HEK293 (cell line): ENCODE measurements at regions not wholly inside any gene's neighbourhood (a gene's known extent, or its start where the extent isn't known, plus 50 kb on each side); places are given as distances from the start of the nearest gene placed in this dataset.

Experiments
- CTCF ChIA-PET: fragments of 350-600 bp; formaldehyde crosslinking; extraction: SDS; loops from one replicate; lab custom pipeline; 2021; ENCODE audit warnings: antibody characterized with exemption; lab: Yijun Ruan, JAX
- POLR2A ChIA-PET: fragments of 300-600 bp; formaldehyde crosslinking; extraction: SDS; loops from one replicate; lab custom pipeline; 2020; ENCODE audit warnings: antibody characterized with exemption, inconsistent platforms; lab: Yijun Ruan, JAX
- H3K27ac ChIP-seq: fragments of 200-500 bp; sonication (Bioruptor generic); 2 replicates; pipeline ENCODE4 v1.5.1; 2014; ENCODE audit warnings: low read depth, low read length, control low read depth, inconsistent platforms; ENCODE audit errors: extremely low read depth
- H3K36me3 ChIP-seq, 2 experiments: fragments of 200-500 bp in 1 of 2; sonication (Bioruptor generic) in 1 of 2; 1 replicate in 1 of 2; 2 replicates in 1 of 2; pipeline ENCODE4 v1.5.1; 2014 to 2017; ENCODE audit warnings: inconsistent platforms in 2 of 2, low read length in 2 of 2; ENCODE audit not compliant: control insufficient read depth in 2 of 2, insufficient read depth in 1 of 2
- H3K4me1 ChIP-seq: fragments of 200-500 bp; sonication (Bioruptor generic); 2 replicates; pipeline ENCODE4 v1.5.1; 2014; ENCODE audit warnings: mild to moderate bottlenecking, low read length, inconsistent platforms; ENCODE audit not compliant: control insufficient read depth, insufficient read depth
- H3K4me3 ChIP-seq: 2 replicates; pipeline ENCODE4 v1.5.1; 2011; ENCODE audit warnings: low read depth, mild to moderate bottlenecking, control low read depth, low read length, moderate library complexity
- H3K9me3 ChIP-seq: fragments of 200-500 bp; sonication (Bioruptor generic); 2 replicates; pipeline ENCODE4 v1.5.1; 2014; ENCODE audit warnings: low read depth, low read length, inconsistent platforms; ENCODE audit not compliant: control insufficient read depth, insufficient read depth
- EGR2 ChIP-seq: fragments of 450-650 bp; formaldehyde crosslinking; IDR thresholded peaks from 2 replicates; pipeline ENCODE4 v1.5.1; 2016; ENCODE audit warnings: low read depth, missing biosample characterization, missing genetic modification characterization
- GLIS1 ChIP-seq: fragments of 450-650 bp; formaldehyde crosslinking; IDR thresholded peaks from 2 replicates; pipeline ENCODE4 v1.5.1; 2016; ENCODE audit warnings: missing biosample characterization, missing genetic modification characterization
- SCRT1 ChIP-seq: fragments of 450-650 bp; formaldehyde crosslinking; IDR thresholded peaks from 2 replicates; pipeline ENCODE4 v1.5.1; 2016; ENCODE audit warnings: missing biosample characterization, missing genetic modification characterization, borderline replicate concordance
- ZFHX2 ChIP-seq: fragments of 450-650 bp; formaldehyde crosslinking; conservative IDR thresholded peaks from 2 replicates; pipeline ENCODE4 v1.5.1; 2016; ENCODE audit warnings: missing biosample characterization, missing genetic modification characterization
- ZFP3 ChIP-seq: fragments of 450-650 bp; formaldehyde crosslinking; IDR thresholded peaks from 2 replicates; pipeline ENCODE4 v1.5.1; 2016; ENCODE audit warnings: low read depth, missing biosample characterization, missing genetic modification characterization
- ZFP69B ChIP-seq: fragments of 450-650 bp; formaldehyde crosslinking; IDR thresholded peaks from 2 replicates; pipeline ENCODE4 v1.5.1; 2016; ENCODE audit warnings: missing biosample characterization, missing genetic modification characterization
- ZNF132 ChIP-seq: fragments of 450-650 bp; formaldehyde crosslinking; IDR thresholded peaks from 2 replicates; pipeline ENCODE4 v1.5.1; 2017; ENCODE audit warnings: missing biosample characterization, missing genetic modification characterization, borderline replicate concordance
- ZNF140 ChIP-seq: fragments of 450-650 bp; formaldehyde crosslinking; IDR thresholded peaks from 2 replicates; pipeline ENCODE4 v1.5.1; 2016; ENCODE audit warnings: missing biosample characterization, missing genetic modification characterization
- ZNF324 ChIP-seq: fragments of 450-650 bp; formaldehyde crosslinking; IDR thresholded peaks from 2 replicates; pipeline ENCODE4 v1.5.1; 2016; ENCODE audit warnings: missing biosample characterization, missing genetic modification characterization
- ZNF558 ChIP-seq: fragments of 450-650 bp; formaldehyde crosslinking; IDR thresholded peaks from 2 replicates; pipeline ENCODE4 v1.5.1; 2016; ENCODE audit warnings: missing biosample characterization, missing genetic modification characterization
- ZNF670 ChIP-seq: fragments of 450-650 bp; formaldehyde crosslinking; IDR thresholded peaks from 2 replicates; pipeline ENCODE4 v1.5.1; 2016; ENCODE audit warnings: missing biosample characterization, missing genetic modification characterization, low read depth
- ZNF747 ChIP-seq: fragments of 450-650 bp; formaldehyde crosslinking; IDR thresholded peaks from 2 replicates; pipeline ENCODE4 v1.5.1; 2016; ENCODE audit warnings: missing biosample characterization, missing genetic modification characterization
- TF ChIP-seq, protein P1 (sequence below): IDR thresholded peaks from 2 replicates; pipeline ENCODE4 v1.6.1; 2011; ENCODE audit warnings: mild to moderate bottlenecking, low read depth, low read length, borderline replicate concordance
- TF ChIP-seq, protein P2 (sequence below): fragments of 450-650 bp; formaldehyde crosslinking; IDR thresholded peaks from 2 replicates; pipeline ENCODE4 v1.5.1; 2016; ENCODE audit warnings: missing biosample characterization, missing genetic modification characterization, borderline replicate concordance
- TF ChIP-seq, protein P3 (sequence below): sonication (generic); formaldehyde crosslinking; IDR thresholded peaks from 2 replicates; pipeline ENCODE4 v1.8.1; 2022; ENCODE audit warnings: mild to moderate bottlenecking, moderate library complexity, missing genetic modification reagents
- TF ChIP-seq, protein P4 (sequence below): fragments of 450-650 bp; IDR thresholded peaks from 2 replicates; pipeline ENCODE4 v1.5.1; 2018; ENCODE audit warnings: missing biosample characterization, mild to moderate bottlenecking, missing genetic modification characterization
- TF ChIP-seq, protein P5 (sequence below): fragments of 450-650 bp; formaldehyde crosslinking; IDR thresholded peaks from 2 replicates; pipeline ENCODE4 v1.5.1; 2017; ENCODE audit warnings: missing biosample characterization, mild to moderate bottlenecking, missing genetic modification characterization, moderate library complexity
- TF ChIP-seq, protein P6 (sequence below): fragments of 450-650 bp; formaldehyde crosslinking; IDR thresholded peaks from 2 replicates; pipeline ENCODE4 v1.5.1; 2016; ENCODE audit warnings: missing biosample characterization, missing genetic modification characterization

DNA sequence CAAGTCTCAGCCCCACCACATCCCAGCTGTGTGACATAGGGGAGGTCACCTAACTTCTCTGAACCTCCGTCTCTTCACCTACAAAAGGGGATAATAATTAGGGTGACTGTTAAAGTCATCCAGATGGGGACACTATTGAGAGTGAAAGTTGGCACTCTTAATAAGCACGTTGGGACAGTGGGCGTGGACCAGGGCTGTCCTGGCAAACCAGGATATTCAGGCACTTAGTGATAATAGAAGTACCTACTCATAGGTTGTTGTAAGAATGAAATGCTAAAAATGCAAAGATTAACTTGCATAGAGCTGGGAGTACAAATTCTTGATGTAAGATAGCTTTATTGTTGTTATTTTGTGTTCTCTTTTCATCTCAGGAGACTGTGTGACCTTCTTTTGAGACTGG is 177.9 kb downstream of the MELK start (continued):
- TF ChIP-seq, protein P1, sequence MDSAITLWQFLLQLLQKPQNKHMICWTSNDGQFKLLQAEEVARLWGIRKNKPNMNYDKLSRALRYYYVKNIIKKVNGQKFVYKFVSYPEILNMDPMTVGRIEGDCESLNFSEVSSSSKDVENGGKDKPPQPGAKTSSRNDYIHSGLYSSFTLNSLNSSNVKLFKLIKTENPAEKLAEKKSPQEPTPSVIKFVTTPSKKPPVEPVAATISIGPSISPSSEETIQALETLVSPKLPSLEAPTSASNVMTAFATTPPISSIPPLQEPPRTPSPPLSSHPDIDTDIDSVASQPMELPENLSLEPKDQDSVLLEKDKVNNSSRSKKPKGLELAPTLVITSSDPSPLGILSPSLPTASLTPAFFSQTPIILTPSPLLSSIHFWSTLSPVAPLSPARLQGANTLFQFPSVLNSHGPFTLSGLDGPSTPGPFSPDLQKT, result no peak
- no peak for TF ChIP-seq SCRT1 (tag by site-specific recombination)
- TF ChIP-seq, protein P2, sequence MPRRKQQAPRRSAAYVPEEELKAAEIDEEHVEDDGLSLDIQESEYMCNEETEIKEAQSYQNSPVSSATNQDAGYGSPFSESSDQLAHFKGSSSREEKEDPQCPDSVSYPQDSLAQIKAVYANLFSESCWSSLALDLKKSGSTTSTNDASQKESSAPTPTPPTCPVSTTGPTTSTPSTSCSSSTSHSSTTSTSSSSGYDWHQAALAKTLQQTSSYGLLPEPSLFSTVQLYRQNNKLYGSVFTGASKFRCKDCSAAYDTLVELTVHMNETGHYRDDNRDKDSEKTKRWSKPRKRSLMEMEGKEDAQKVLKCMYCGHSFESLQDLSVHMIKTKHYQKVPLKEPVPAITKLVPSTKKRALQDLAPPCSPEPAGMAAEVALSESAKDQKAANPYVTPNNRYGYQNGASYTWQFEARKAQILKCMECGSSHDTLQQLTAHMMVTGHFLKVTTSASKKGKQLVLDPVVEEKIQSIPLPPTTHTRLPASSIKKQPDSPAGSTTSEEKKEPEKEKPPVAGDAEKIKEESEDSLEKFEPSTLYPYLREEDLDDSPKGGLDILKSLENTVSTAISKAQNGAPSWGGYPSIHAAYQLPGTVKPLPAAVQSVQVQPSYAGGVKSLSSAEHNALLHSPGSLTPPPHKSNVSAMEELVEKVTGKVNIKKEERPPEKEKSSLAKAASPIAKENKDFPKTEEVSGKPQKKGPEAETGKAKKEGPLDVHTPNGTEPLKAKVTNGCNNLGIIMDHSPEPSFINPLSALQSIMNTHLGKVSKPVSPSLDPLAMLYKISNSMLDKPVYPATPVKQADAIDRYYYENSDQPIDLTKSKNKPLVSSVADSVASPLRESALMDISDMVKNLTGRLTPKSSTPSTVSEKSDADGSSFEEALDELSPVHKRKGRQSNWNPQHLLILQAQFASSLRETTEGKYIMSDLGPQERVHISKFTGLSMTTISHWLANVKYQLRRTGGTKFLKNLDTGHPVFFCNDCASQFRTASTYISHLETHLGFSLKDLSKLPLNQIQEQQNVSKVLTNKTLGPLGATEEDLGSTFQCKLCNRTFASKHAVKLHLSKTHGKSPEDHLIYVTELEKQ, result no peak
- TF ChIP-seq, protein P3, sequence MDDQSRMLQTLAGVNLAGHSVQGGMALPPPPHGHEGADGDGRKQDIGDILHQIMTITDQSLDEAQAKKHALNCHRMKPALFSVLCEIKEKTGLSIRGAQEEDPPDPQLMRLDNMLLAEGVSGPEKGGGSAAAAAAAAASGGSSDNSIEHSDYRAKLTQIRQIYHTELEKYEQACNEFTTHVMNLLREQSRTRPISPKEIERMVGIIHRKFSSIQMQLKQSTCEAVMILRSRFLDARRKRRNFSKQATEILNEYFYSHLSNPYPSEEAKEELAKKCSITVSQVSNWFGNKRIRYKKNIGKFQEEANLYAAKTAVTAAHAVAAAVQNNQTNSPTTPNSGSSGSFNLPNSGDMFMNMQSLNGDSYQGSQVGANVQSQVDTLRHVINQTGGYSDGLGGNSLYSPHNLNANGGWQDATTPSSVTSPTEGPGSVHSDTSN (CRISPR knock-in tag), result no peak

DNA sequence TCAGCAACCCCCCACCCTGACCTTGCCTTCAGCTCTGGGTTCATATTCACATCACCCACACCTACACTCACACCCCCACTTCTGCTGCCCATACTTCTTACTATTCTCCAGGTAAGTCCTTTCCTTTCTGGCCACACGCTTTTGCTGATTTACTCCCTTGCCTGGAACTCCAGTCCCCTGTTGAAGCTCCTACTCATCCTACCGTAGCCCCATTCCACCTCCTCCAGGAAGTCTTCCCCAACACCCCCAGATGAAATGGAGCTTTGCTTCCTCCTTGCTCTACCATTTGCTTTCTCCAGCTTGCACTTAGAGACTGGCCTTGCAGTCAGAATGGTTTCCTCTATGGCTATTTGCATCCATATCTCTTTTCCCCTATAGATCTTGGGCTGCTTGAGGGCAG is 182.3 kb downstream of the MELK start:
- Histone ChIP-seq H3K4me1 (no peaks in the 10 kb centered on the region), H3K27ac (no peak overlapping the region)
- TF ChIP-seq ZNF324 (tag by site-specific recombination), result no peak
- no peak for TF ChIP-seq GLIS1
- TF ChIP-seq SCRT1 (tag by site-specific recombination), result no peak
- TF ChIP-seq, protein P4, sequence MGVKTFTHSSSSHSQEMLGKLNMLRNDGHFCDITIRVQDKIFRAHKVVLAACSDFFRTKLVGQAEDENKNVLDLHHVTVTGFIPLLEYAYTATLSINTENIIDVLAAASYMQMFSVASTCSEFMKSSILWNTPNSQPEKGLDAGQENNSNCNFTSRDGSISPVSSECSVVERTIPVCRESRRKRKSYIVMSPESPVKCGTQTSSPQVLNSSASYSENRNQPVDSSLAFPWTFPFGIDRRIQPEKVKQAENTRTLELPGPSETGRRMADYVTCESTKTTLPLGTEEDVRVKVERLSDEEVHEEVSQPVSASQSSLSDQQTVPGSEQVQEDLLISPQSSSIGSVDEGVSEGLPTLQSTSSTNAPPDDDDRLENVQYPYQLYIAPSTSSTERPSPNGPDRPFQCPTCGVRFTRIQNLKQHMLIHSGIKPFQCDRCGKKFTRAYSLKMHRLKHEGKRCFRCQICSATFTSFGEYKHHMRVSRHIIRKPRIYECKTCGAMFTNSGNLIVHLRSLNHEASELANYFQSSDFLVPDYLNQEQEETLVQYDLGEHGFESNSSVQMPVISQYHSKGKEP (tag by site-specific recombination), result no peak
- TF ChIP-seq ZNF558 (tag by site-specific recombination), result no peak
- TF ChIP-seq, protein P5, sequence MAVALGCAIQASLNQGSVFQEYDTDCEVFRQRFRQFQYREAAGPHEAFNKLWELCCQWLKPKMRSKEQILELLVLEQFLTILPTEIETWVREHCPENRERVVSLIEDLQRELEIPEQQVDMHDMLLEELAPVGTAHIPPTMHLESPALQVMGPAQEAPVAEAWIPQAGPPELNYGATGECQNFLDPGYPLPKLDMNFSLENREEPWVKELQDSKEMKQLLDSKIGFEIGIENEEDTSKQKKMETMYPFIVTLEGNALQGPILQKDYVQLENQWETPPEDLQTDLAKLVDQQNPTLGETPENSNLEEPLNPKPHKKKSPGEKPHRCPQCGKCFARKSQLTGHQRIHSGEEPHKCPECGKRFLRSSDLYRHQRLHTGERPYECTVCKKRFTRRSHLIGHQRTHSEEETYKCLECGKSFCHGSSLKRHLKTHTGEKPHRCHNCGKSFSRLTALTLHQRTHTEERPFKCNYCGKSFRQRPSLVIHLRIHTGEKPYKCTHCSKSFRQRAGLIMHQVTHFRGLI (tag by site-specific recombination), result no peak
- TF ChIP-seq ZFHX2 (tag by site-specific recombination), result 0 out of 2 replicates have a peak, but pooled peaks have one; percentile 1
- TF ChIP-seq ZNF132 (tag by site-specific recombination), result no peak
- TF ChIP-seq ZFP69B (tag by site-specific recombination), result no peak
- TF ChIP-seq, protein P6, sequence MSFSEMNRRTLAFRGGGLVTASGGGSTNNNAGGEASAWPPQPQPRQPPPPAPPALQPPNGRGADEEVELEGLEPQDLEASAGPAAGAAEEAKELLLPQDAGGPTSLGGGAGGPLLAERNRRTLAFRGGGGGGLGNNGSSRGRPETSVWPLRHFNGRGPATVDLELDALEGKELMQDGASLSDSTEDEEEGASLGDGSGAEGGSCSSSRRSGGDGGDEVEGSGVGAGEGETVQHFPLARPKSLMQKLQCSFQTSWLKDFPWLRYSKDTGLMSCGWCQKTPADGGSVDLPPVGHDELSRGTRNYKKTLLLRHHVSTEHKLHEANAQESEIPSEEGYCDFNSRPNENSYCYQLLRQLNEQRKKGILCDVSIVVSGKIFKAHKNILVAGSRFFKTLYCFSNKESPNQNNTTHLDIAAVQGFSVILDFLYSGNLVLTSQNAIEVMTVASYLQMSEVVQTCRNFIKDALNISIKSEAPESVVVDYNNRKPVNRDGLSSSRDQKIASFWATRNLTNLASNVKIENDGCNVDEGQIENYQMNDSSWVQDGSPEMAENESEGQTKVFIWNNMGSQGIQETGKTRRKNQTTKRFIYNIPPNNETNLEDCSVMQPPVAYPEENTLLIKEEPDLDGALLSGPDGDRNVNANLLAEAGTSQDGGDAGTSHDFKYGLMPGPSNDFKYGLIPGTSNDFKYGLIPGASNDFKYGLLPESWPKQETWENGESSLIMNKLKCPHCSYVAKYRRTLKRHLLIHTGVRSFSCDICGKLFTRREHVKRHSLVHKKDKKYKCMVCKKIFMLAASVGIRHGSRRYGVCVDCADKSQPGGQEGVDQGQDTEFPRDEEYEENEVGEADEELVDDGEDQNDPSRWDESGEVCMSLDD (tag by site-specific recombination), result no peak
- TF ChIP-seq ZNF670 (tag by site-specific recombination), result no peak
- peak; percentile 68 for TF ChIP-seq ZFP3
- TF ChIP-seq EGR2 (tag by site-specific recombination), result 0 out of 2 replicates have a peak, but pooled peaks have one; percentile 8
- no peak for TF ChIP-seq ZNF747 (tag by site-specific recombination)
- no peak for TF ChIP-seq ZNF140 (tag by site-specific recombination)
- TF ChIP-seq, all 188 proteins: peak for 3
- no peak overlapping the region for H3K4me3 ChIP-seq
- ChIA-PET POLR2A (no interaction called here), CTCF (no interaction called here)
- no peaks in the 10 kb centered on the region for H3K9me3 ChIP-seq
- H3K36me3 ChIP-seq, result no peaks in the 10 kb centered on the region
